ENCODE measurements at regions not wholly inside any gene's neighbourhood (a gene's known extent, or its start where the extent isn't known, plus 50 kb on each side); places are given as distances from the start of the nearest gene placed in this dataset.

DNA sequence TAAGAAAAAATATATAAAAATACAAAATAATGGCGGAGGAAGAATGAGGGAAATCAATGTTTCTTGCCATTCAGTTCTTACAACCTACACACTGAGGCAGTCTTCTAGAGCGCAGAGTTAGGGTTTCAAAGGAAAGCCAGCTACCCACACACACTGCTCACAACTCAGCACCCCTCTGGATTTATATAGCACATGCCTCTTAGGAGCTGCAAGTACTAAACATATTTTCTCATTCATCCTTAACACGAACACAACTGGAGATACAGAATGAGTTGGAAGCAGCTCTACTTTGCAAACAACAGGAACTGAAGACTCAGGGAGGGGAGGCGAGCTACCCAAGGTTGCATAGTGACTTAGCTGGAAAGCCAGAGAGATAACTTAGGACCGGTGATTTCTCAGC lies 293.8 kb downstream of the CTTN start:
- TF ChIP-seq CTCF (IDR thresholded peaks at IDR 0.05; ENCODE audit: low read depth, low read length) = no peak
- no peak overlapping the region for H3K27ac ChIP-seq (ENCODE audit: low read depth, low read length)
- ChIA-PET POLR2A (no interaction called here), CTCF (no interaction called here)
- no peaks in the 10 kb centered on the region for H3K27me3 ChIP-seq (ENCODE audit: control insufficient read depth, insufficient read depth, low read length)
- no peak overlapping the region for H3K4me3 ChIP-seq (ENCODE audit: low read depth, low read length)
- peaks cover 29% of the 10 kb centered on the region for H3K9me3 ChIP-seq (ENCODE audit: control insufficient read depth, insufficient read depth, low read length)
- DNase-seq (ENCODE audit: low read depth, low spot score) = no peak

GRCh38 chr11:70694371-70694770 lies 296.0 kb downstream of the CTTN start:
- TF ChIP-seq CTCF (IDR thresholded peaks at IDR 0.05; ENCODE audit: low read depth, low read length) = no peak
- H3K4me3 ChIP-seq (ENCODE audit: low read depth, low read length) = no peak overlapping the region
- ChIA-PET POLR2A (no interaction called here), CTCF (no interaction called here)
- H3K9me3 ChIP-seq (ENCODE audit: control insufficient read depth, insufficient read depth, low read length) = peaks cover 22% of the 10 kb centered on the region
- no peak overlapping the region for H3K27ac ChIP-seq (ENCODE audit: low read depth, low read length)
- no peak for DNase-seq (ENCODE audit: low read depth, low spot score)
- no peaks in the 10 kb centered on the region for H3K27me3 ChIP-seq (ENCODE audit: control insufficient read depth, insufficient read depth, low read length)

GRCh38 chr11:70695086-70695960 lies 297.0 kb downstream of the CTTN start:
- no peak for DNase-seq (ENCODE audit: low read depth, low spot score)
- H3K27me3 ChIP-seq (ENCODE audit: control insufficient read depth, insufficient read depth, low read length) = no peaks in the 10 kb centered on the region
- ChIA-PET POLR2A (no interaction called here), CTCF (no interaction called here)
- H3K9me3 ChIP-seq (ENCODE audit: control insufficient read depth, insufficient read depth, low read length) = peaks cover 29% of the 10 kb centered on the region
- no peak overlapping the region for H3K27ac ChIP-seq (ENCODE audit: low read depth, low read length)
- no peak overlapping the region for H3K4me3 ChIP-seq (ENCODE audit: low read depth, low read length)
- no peak for TF ChIP-seq CTCF (IDR thresholded peaks at IDR 0.05; ENCODE audit: low read depth, low read length)

GRCh38 chr11:70696076-70696475 lies 297.7 kb downstream of the CTTN start:
- Histone ChIP-seq H3K27me3 (ENCODE audit: control insufficient read depth, insufficient read depth, low read length) (no peaks in the 10 kb centered on the region), H3K27ac (ENCODE audit: low read depth, low read length) (no peak overlapping the region), H3K4me3 (ENCODE audit: low read depth, low read length) (no peak overlapping the region), H3K9me3 (ENCODE audit: control insufficient read depth, insufficient read depth, low read length) (peaks cover 37% of the 10 kb centered on the region)
- CTCF ChIA-PET = no interaction called here
- POLR2A ChIA-PET = no interaction called here
- DNase-seq (ENCODE audit: low read depth, low spot score) = no peak
- no peak for TF ChIP-seq CTCF (IDR thresholded peaks at IDR 0.05; ENCODE audit: low read depth, low read length)

GRCh38 chr11:70696564-70696963 lies 298.2 kb downstream of the CTTN start:
- Histone ChIP-seq H3K4me3 (ENCODE audit: low read depth, low read length) (no peak overlapping the region), H3K27ac (ENCODE audit: low read depth, low read length) (no peak overlapping the region), H3K27me3 (ENCODE audit: control insufficient read depth, insufficient read depth, low read length) (no peaks in the 10 kb centered on the region), H3K9me3 (ENCODE audit: control insufficient read depth, insufficient read depth, low read length) (peaks cover 37% of the 10 kb centered on the region)
- no peak for TF ChIP-seq CTCF (IDR thresholded peaks at IDR 0.05; ENCODE audit: low read depth, low read length)
- CTCF ChIA-PET = no interaction called here
- POLR2A ChIA-PET = no interaction called here
- DNase-seq (ENCODE audit: low read depth, low spot score) = no peak

Measured in AG04450 (cell line).